GM12891 (cell line): ENCODE measurements at regions not wholly inside any gene's neighbourhood (a gene's known extent, or its start where the extent isn't known, plus 50 kb on each side); places are given as distances from the start of the nearest gene placed in this dataset.

Experiments used
- DNase-seq: peaks from one replicate; pipeline ENCODE4 v3.0.0; 2011; ENCODE audit warnings: low spot score; ENCODE audit not compliant: insufficient read length
- FAIRE-seq: peaks from 2 replicates; lab custom pipeline; 2011; peaks lifted over from hg19 to GRCh38; lab: Jason Lieb, UNC
- PAX5 ChIP-seq: IDR thresholded peaks from 2 replicates; pipeline ENCODE4 v1.6.1; 2011; ENCODE audit warnings: low read length, moderate library complexity, mild to moderate bottlenecking; ENCODE audit not compliant: insufficient read depth, severe bottlenecking
- POLR2A ChIP-seq: IDR thresholded peaks from 2 replicates; pipeline ENCODE4 v1.6.1; 2011; ENCODE audit warnings: low read depth, low read length, control low read depth
- POLR2AphosphoS5 ChIP-seq: IDR thresholded peaks from 2 replicates; pipeline ENCODE4 v1.6.1; 2011; ENCODE audit warnings: low read depth, low read length, control low read depth
- POU2F2 ChIP-seq: IDR thresholded peaks from 2 replicates; pipeline ENCODE4 v1.6.1; 2011; ENCODE audit warnings: low read depth, mild to moderate bottlenecking, control low read depth, low read length, moderate library complexity
- SPI1 ChIP-seq: IDR thresholded peaks from 2 replicates; pipeline ENCODE4 v1.6.1; 2011; ENCODE audit warnings: low read depth, low read length, control low read depth
- TAF1 ChIP-seq: IDR thresholded peaks from 2 replicates; pipeline ENCODE4 v1.6.1; 2011; ENCODE audit warnings: low read depth, low read length, control low read depth

- TF ChIP-seq POLR2A: no peak
- no peak for TF ChIP-seq POLR2AphosphoS5
- TF ChIP-seq SPI1: no peak
- no peak for DNase-seq
- no peak for FAIRE-seq
Measured at GRCh38 chr2:142189501-142189900, 58.7 kb upstream of the LRP1B start.

DNA sequence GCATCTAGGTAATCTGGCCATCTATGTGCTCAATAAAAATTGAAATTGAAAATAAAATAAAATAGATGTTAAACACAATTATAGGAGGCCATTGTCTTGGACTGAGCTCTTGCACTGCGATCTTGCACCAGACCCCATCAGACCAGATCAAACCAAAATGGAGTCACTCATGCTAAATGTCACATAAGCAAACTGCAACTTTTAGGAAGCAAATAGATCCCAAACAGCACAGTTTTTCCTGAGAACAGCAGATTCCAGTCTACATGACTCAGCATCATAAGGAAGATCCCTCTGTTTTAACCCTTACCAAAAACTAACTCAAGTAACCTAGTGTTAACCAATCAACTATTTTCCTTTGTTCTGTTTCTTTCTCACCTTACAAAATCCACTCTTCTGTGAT, 57.7 kb upstream of the LRP1B start:
- TF ChIP-seq POLR2A: no peak
- no peak for TF ChIP-seq POU2F2
- TF ChIP-seq POLR2AphosphoS5: no peak
- no peak for TF ChIP-seq TAF1
- no peak for TF ChIP-seq SPI1
- no peak for TF ChIP-seq PAX5
- FAIRE-seq (no peak), DNase-seq (no peak)

- no peak for FAIRE-seq
- no peak for DNase-seq
Measured at GRCh38 chr2:142180820-142181533, 50.2 kb upstream of the LRP1B start.

More at GRCh38 chr2:142180820-142181533, 50.2 kb upstream of the LRP1B start:
- no peak for TF ChIP-seq SPI1
- no peak for TF ChIP-seq POLR2AphosphoS5
- TF ChIP-seq TAF1: no peak
- no peak for TF ChIP-seq PAX5
- TF ChIP-seq POLR2A: no peak
- no peak for TF ChIP-seq POU2F2
